Skeletal muscle satellite cell (primary cell): ENCODE measurements at regions not wholly inside any gene's neighbourhood (a gene's known extent, or its start where the extent isn't known, plus 50 kb on each side); places are given as distances from the start of the nearest gene placed in this dataset.

Experiments
- H3K27me3 ChIP-seq: 2 replicates; pipeline ENCODE4 v1.7.0; 2013; ENCODE audit warnings: low read length; ENCODE audit not compliant: control insufficient read depth, insufficient read depth
- H3K36me3 ChIP-seq: 2 replicates; pipeline ENCODE4 v1.7.0; 2013; ENCODE audit warnings: mild to moderate bottlenecking, control low read depth, low read length; ENCODE audit not compliant: insufficient read depth
- H3K4me1 ChIP-seq: 2 replicates; pipeline ENCODE4 v1.7.0; 2013; ENCODE audit warnings: low read length; ENCODE audit not compliant: control insufficient read depth, insufficient read depth
- H3K4me2 ChIP-seq: 2 replicates; pipeline ENCODE4 v1.7.0; 2013; ENCODE audit warnings: mild to moderate bottlenecking, low read length
- H3K4me3 ChIP-seq: 2 replicates; pipeline ENCODE4 v1.7.0; 2013; ENCODE audit warnings: low read length
- H3K9ac ChIP-seq: 2 replicates; pipeline ENCODE4 v1.7.0; 2013; ENCODE audit warnings: mild to moderate bottlenecking, low read depth, low read length, moderate library complexity
- H3K9me3 ChIP-seq: replicated peaks from 2 replicates; pipeline ENCODE4 v1.7.0; 2013; ENCODE audit warnings: mild to moderate bottlenecking, control low read depth, low read length

DNA sequence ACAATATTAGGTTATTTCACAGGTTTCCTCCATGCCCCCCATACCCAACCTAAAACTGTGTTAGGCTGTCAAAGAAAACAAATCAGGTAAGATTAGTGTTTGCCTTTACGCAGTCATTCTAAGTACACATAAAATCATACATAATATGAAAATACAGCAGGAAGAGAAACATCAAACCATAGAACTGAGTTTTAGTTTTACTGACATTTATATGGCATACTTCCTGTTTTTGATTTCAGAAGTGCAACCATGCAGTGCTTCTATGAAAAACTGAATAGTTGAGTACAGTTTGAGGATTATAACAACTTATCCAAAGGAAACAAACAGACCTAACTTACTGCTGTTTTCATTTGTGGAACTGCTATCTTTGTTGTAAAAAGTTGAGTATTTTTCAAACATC is 91.3 kb downstream of the KCNRG start:
- peaks cover 12% of the 10 kb centered on the region for H3K4me1 ChIP-seq
- no peaks in the 10 kb centered on the region for H3K36me3 ChIP-seq
- no peak overlapping the region for H3K9ac ChIP-seq
- H3K9me3 ChIP-seq = no peaks in the 10 kb centered on the region
- H3K4me2 ChIP-seq = no peak overlapping the region
- no peak overlapping the region for H3K4me3 ChIP-seq
- no peaks in the 10 kb centered on the region for H3K27me3 ChIP-seq

- Histone ChIP-seq H3K4me1 (peaks cover 12% of the 10 kb centered on the region), H3K36me3 (no peaks in the 10 kb centered on the region), H3K27me3 (no peaks in the 10 kb centered on the region), H3K4me2 (no peak overlapping the region), H3K9me3 (no peaks in the 10 kb centered on the region), H3K4me3 (no peak overlapping the region), H3K9ac (no peak overlapping the region)
Observed at GRCh38 chr13:50107205-50107604, 92.0 kb downstream of the KCNRG start.

- Histone ChIP-seq H3K4me3 (no peak overlapping the region), H3K9me3 (no peaks in the 10 kb centered on the region), H3K9ac (no peak overlapping the region), H3K36me3 (no peaks in the 10 kb centered on the region), H3K4me2 (no peak overlapping the region), H3K27me3 (no peaks in the 10 kb centered on the region), H3K4me1 (no peaks in the 10 kb centered on the region)
Observed at GRCh38 chr13:50114961-50115360, 99.7 kb downstream of the KCNRG start.

- Histone ChIP-seq H3K27me3 (no peaks in the 10 kb centered on the region), H3K36me3 (no peaks in the 10 kb centered on the region), H3K4me3 (no peak overlapping the region), H3K4me2 (no peak overlapping the region), H3K9me3 (no peaks in the 10 kb centered on the region), H3K9ac (no peak overlapping the region), H3K4me1 (no peaks in the 10 kb centered on the region)
Observed at GRCh38 chr13:50115695-50116094, 100.5 kb downstream of the KCNRG start.

GRCh38 chr13:50116430-50116973 is 101.3 kb downstream of the KCNRG start:
- no peak overlapping the region for H3K9ac ChIP-seq
- no peaks in the 10 kb centered on the region for H3K4me1 ChIP-seq
- no peaks in the 10 kb centered on the region for H3K36me3 ChIP-seq
- no peaks in the 10 kb centered on the region for H3K9me3 ChIP-seq
- H3K4me3 ChIP-seq = no peak overlapping the region
- H3K4me2 ChIP-seq = no peak overlapping the region
- no peaks in the 10 kb centered on the region for H3K27me3 ChIP-seq

DNA sequence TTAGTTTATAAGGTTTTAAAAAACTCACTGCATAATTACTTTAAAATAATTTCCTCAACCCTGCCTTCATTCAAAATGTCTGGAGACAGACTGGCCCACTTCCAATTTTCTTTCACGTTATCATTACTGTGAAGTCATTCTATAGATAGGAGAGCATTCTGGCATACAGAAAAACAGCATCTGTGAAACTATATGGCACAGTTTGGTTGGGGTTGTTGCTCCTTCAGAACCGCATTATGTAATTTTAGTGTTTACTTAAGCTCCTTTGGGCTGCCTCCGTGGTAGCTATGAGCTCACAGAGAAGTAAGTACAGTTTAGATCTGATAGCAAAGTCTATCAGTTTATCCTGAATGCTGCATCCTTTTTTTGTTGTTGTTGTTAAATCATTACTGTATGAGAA is 104.3 kb downstream of the KCNRG start:
- H3K4me1 ChIP-seq = peaks cover 6% of the 10 kb centered on the region
- H3K4me2 ChIP-seq = no peak overlapping the region
- H3K36me3 ChIP-seq = no peaks in the 10 kb centered on the region
- no peak overlapping the region for H3K9ac ChIP-seq
- no peak overlapping the region for H3K4me3 ChIP-seq
- H3K9me3 ChIP-seq = no peaks in the 10 kb centered on the region
- no peaks in the 10 kb centered on the region for H3K27me3 ChIP-seq

- no peak overlapping the region for H3K9ac ChIP-seq
- H3K4me3 ChIP-seq = no peak overlapping the region
- H3K27me3 ChIP-seq = no peaks in the 10 kb centered on the region
- no peaks in the 10 kb centered on the region for H3K36me3 ChIP-seq
- no peaks in the 10 kb centered on the region for H3K9me3 ChIP-seq
- peaks cover 14% of the 10 kb centered on the region for H3K4me1 ChIP-seq
- no peak overlapping the region for H3K4me2 ChIP-seq
Observed at GRCh38 chr13:50122455-50122854, 107.2 kb downstream of the KCNRG start.

- H3K9ac ChIP-seq = peak overlapping the region; percentile 96
Observed at GRCh38 chr13:50123002-50123401, 107.8 kb downstream of the KCNRG start.

GRCh38 chr13:50123515-50123861 is 108.2 kb downstream of the KCNRG start:
- Histone ChIP-seq H3K4me2 (peak overlapping the region; percentile 84), H3K36me3 (no peaks in the 10 kb centered on the region), H3K9me3 (no peaks in the 10 kb centered on the region), H3K4me1 (peaks cover 14% of the 10 kb centered on the region), H3K27me3 (no peaks in the 10 kb centered on the region), H3K4me3 (peak overlapping the region; percentile 98), H3K9ac (peak overlapping the region; percentile 96)

More at GRCh38 chr13:50123002-50123401, 107.8 kb downstream of the KCNRG start:
- H3K4me2 ChIP-seq = peak overlapping the region; percentile 84
- H3K4me3 ChIP-seq = peak overlapping the region; percentile 98
- H3K9me3 ChIP-seq = no peaks in the 10 kb centered on the region
- no peaks in the 10 kb centered on the region for H3K27me3 ChIP-seq
- peaks cover 14% of the 10 kb centered on the region for H3K4me1 ChIP-seq
- H3K36me3 ChIP-seq = no peaks in the 10 kb centered on the region

DNA sequence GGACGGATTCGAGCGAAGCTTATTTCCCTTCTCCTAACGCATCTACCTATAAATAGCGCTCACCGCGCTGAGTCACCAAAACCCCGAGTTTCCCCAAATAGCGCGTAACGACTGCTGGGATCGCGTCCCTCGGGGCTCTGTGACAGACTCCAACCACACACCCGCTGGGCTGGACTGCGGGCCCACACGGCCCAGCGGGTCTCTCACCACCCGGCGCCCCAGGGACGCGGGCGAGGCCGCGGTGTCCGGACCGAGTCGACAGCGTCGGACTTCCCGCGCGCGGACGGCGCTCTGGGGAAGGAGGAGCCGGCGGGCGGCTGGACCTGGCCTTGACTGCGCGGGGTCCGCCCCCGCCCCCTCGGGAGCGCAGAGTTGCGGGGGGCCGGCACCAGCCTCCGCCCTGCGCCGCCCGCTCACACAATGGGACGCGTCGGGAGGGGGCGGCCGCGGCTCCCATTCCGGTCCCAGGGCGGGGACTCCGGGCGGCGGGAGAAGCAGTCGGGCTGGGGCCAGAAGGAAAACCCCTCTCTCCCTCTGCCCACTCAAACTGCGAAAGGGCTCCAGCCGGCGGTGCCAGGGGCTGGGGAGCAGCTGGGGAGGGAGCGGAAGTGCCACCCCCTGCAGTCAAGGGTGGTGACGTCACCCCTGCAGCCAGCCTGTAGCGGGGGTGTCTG is 108.8 kb downstream of the KCNRG start:
- peaks cover 14% of the 10 kb centered on the region for H3K4me1 ChIP-seq
- no peaks in the 10 kb centered on the region for H3K9me3 ChIP-seq
- H3K36me3 ChIP-seq = no peaks in the 10 kb centered on the region
- H3K4me3 ChIP-seq = peak overlapping the region; percentile 98
- peak overlapping the region; percentile 96 for H3K9ac ChIP-seq
- H3K27me3 ChIP-seq = peaks cover 3% of the 10 kb centered on the region
- H3K4me2 ChIP-seq = peak overlapping the region; percentile 84

DNA sequence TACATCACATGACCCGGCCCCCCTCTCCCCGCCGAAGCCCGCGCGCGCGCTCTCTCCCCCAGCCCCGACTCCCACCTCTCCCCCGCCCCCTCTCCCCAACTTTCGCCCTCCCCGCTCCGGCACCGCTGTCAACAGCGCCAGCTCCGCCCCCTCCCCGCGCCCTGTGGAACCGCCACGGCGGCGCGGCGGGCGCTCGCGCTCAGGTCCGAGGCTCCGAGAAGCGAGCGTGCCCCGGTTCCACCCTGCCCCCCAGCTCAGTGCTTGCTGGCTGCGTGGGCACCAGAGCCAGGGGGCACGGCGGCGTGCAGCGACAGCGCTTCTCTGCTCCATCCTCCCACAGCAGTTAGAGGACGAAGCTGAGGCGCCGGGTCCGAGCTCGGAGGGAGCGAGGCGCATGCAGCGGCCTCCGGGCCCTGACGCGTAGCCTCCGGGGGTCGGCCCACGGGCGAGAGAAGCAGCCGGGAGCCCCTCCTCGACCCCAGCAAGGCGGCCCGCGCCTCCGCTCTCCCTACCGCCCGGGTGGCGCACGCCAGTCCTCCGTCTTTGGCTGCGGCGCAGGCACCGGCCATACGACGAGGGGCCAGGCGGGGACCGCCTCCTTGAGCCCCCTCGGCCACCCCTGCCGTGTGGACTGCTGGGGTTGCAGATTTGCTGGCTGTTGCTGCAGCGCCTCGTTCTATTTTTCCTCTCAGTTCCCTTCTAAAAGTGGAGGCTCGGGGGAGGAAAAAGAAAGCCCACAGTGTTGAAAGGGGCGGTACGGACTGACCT is 109.5 kb downstream of the KCNRG start:
- H3K27me3 ChIP-seq = peaks cover 11% of the 10 kb centered on the region
- peaks cover 18% of the 10 kb centered on the region for H3K4me1 ChIP-seq
- no peaks in the 10 kb centered on the region for H3K36me3 ChIP-seq
- peak overlapping the region; percentile 96 for H3K9ac ChIP-seq
- H3K4me3 ChIP-seq = peak overlapping the region; percentile 98
- H3K9me3 ChIP-seq = no peaks in the 10 kb centered on the region
- H3K4me2 ChIP-seq = peak overlapping the region; percentile 99

DNA sequence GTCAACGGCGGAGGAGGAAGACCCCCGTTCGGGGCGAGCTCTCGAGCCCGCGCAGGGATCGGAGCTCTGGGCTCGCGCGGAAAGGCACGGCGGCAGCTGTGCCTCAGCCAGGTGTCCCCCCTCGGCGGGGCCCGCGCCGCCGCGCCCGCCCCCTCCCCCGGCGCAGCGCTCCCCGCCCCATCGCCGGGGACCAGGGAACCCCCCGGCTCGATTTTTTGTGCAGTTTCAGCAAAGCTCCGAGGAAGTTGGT is 110.0 kb downstream of the KCNRG start:
- H3K4me2 ChIP-seq = peak overlapping the region; percentile 99
- H3K9me3 ChIP-seq = no peaks in the 10 kb centered on the region
- peak overlapping the region; percentile 96 for H3K9ac ChIP-seq
- peaks cover 12% of the 10 kb centered on the region for H3K27me3 ChIP-seq
- peak overlapping the region; percentile 98 for H3K4me3 ChIP-seq
- H3K36me3 ChIP-seq = no peaks in the 10 kb centered on the region
- H3K4me1 ChIP-seq = peaks cover 23% of the 10 kb centered on the region
